Inflammatory macrophage treated with lipopolysaccharide for 1 hour (primary cell): ENCODE measurements at regions not wholly inside any gene's neighbourhood (a gene's known extent, or its start where the extent isn't known, plus 50 kb on each side); places are given as distances from the start of the nearest gene placed in this dataset.
"Not testable (repeated sequence)": the region's sequence is repeated elsewhere in the genome, so short reads cannot be mapped to it uniquely, and the experiment has no call there.

Experiments used
- DNase-seq, 2 donors: peaks; one replicate each; pipeline ENCODE4 v3.0.0-alpha.2; 2020 to 2022

- DNase-seq: no peak
These were observed 1322.3 kb downstream of the UQCRFS1 start for GRCh38 chr19:27890696-27891095.

GRCh38 chr19:27890206-27890605 is 1322.7 kb downstream of the UQCRFS1 start:
- DNase-seq: no peak

- no peak for DNase-seq
These were observed 1323.8 kb downstream of the UQCRFS1 start for GRCh38 chr19:27889156-27889555.

- no peak for DNase-seq
These were observed 1325.0 kb downstream of the UQCRFS1 start for GRCh38 chr19:27887946-27888345.

- no peak for DNase-seq
These were observed 1327.6 kb downstream of the UQCRFS1 start for GRCh38 chr19:27885359-27885758.

- no peak for DNase-seq
These were observed 1328.6 kb downstream of the UQCRFS1 start for GRCh38 chr19:27884376-27884775.

- DNase-seq: no peak
These were observed 1331.7 kb downstream of the UQCRFS1 start for GRCh38 chr19:27881213-27881612.

GRCh38 chr19:27876976-27877512 is 1335.9 kb downstream of the UQCRFS1 start:
- DNase-seq: no peak

GRCh38 chr19:27876489-27876888 is 1336.5 kb downstream of the UQCRFS1 start:
- DNase-seq: no peak

- no peak for DNase-seq
These were observed 1340.6 kb downstream of the UQCRFS1 start for GRCh38 chr19:27872370-27872769.

GRCh38 chr19:27870293-27870692 is 1342.7 kb downstream of the UQCRFS1 start:
- no peak for DNase-seq

- DNase-seq: no peak
These were observed 1344.9 kb downstream of the UQCRFS1 start for GRCh38 chr19:27868007-27868406.

GRCh38 chr19:27865927-27866777 is 1346.8 kb downstream of the UQCRFS1 start:
- DNase-seq: no peak

GRCh38 chr19:27861411-27861975 is 1351.5 kb downstream of the UQCRFS1 start:
- no peak for DNase-seq

- no peak for DNase-seq
These were observed 1352.5 kb downstream of the UQCRFS1 start for GRCh38 chr19:27860309-27860934.

- no peak for DNase-seq
These were observed 1353.3 kb downstream of the UQCRFS1 start for GRCh38 chr19:27859689-27860088.

GRCh38 chr19:27858981-27859581 is 1353.9 kb downstream of the UQCRFS1 start:
- no peak for DNase-seq

- not testable (repeated sequence) for DNase-seq
These were observed 1360.0 kb downstream of the UQCRFS1 start for GRCh38 chr19:27852931-27853330.

GRCh38 chr19:27851543-27852060 is 1361.3 kb downstream of the UQCRFS1 start:
- DNase-seq: no peak

- no peak for DNase-seq
These were observed 1361.9 kb downstream of the UQCRFS1 start for GRCh38 chr19:27851002-27851481.

GRCh38 chr19:27846944-27847343 is 1366.0 kb downstream of the UQCRFS1 start:
- DNase-seq: no peak

GRCh38 chr19:27844261-27844660 is 1368.7 kb downstream of the UQCRFS1 start:
- DNase-seq: no peak

- no peak for DNase-seq
These were observed 1369.1 kb downstream of the UQCRFS1 start for GRCh38 chr19:27843861-27844260.
